ENCODE measurements at regions not wholly inside any gene's neighbourhood (a gene's known extent, or its start where the extent isn't known, plus 50 kb on each side); places are given as distances from the start of the nearest gene placed in this dataset.

DNA sequence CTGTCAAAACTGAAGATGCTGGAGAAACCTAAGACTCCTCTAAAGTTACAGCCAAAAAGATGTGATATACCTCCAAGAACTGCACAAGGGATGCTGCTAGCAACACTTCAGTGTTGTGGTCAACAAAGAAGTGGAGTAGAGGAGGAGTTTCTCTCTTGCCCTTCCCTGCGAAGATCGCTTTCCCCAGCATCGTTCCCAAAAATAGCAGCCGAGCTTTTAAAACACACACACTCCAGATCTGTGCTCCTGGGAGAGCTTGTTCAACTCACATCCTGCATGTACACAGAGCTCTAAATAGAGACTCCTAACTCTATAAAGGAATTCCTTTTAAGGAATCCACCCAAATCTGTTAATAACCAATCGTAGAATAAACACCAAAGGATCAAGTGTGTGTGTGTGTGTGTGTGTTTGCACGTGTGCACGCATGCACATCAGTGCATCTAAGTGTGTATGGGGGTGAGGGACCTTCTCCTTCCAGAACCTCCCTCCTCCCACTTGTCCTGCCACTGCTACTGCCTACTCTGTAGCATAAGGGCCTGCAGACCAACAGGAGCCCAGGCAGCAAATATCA lies 58.5 kb downstream of the PSMG1 start:
- DNase-seq (ENCODE audit: low read depth), result no peak

DNA sequence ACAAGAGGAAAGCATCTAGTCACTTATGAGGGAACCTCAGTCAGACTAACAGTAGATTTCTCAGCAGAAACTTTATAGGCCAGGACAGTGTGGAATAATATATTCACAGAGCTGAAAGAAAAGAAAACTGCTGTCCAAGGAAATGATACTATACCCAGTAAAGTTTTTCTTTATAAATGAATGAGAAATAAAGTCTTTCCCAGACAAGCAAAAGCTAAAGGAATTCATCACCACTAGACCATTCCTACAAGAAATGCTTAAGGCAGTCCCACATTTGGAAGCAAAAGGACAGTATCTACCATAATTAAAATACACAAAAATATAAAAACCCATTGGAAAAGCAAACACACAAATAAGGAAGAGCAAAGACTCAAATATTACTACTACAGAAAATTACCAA lies 59.9 kb downstream of the PSMG1 start:
- DNase-seq (ENCODE audit: low read depth), result no peak

DNA sequence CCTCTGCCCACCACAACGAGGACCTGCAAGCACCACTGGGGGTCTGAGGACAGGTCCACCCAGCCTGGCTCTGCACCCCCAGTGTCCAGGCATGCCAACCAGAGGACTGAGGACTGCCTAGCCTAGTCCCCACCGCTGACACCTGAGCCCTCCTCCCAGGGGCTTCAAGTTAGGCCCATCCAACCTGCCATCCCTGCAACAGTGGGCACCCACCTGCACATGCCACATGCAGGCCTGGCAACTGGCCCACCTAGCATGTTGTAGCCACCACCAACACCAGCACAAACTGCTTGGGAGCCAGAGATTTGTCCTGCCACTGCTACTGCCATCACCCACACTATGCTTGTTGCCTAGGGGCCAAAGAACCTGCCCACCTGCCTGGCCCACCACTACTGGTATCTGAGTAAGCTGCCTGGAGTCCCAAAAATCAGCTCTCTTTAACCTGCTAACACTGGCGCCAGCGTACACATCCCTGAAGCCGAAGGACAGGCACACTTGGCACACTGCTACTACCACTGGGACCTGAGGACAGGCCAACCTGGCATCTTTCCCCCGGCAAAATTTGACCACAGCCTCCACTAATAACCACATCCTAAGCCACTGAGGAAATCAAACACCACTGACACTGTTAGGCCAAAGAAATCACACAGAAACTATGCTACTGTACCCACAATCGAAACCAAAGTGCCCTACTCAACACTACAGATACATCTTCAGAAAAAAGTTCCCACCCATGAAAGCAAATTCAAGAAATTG lies 61.5 kb downstream of the PSMG1 start:
- no peak for DNase-seq (ENCODE audit: low read depth)

DNA sequence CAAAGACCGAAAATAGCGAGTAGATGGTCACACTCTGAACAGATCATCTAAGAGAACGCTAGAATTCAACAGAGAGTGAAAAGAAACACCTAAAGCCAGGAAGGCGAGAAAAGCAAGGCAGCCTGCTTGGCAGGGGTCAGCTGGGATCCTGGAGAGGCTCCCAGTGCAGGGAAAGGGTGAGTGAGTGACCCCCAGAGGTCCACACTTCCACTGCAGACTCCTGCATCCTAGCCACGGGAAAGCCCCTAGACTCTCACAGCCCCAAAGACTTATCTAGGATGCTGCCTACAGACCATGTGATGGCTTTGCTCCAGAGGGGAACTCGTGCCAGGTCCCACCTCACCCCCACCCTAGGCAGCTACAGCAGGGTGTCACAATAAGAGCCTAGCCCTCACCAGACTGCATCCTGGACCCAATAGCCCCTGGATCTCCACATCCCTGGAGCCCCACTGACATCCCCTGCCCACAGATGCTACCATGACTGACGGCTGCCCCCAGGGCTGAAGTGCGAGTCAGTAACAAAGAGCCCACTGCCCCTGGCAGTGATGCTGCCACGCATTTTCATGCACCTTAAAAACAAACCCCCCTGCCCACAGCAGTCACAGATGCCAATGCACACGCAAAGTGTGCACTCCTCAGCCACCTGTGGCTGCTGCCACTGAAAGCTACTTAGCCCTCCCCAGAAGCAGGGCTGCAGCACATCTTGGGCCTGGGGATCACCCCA lies 62.2 kb downstream of the PSMG1 start:
- DNase-seq (ENCODE audit: low read depth), result no peak

DNA sequence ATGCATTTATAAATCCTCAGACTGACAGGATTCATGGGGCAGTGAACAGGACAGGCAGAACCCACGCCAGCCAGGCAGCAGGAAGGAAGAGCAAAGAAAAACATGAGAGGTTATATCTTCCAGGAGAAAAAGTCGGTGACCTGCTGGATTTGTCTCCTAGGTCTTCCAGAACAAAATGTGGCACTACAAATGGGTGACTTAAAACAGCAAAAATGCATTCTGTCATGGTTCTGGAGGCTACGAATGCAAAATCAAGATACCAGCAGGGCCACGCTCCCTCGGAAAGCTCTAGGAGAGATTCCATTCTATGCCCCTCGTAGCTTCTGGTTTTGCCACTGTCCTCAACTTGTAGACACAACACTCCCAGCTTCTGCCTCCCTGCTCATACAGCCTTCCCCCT lies 63.4 kb downstream of the PSMG1 start:
- no peak for DNase-seq (ENCODE audit: low read depth)

DNA sequence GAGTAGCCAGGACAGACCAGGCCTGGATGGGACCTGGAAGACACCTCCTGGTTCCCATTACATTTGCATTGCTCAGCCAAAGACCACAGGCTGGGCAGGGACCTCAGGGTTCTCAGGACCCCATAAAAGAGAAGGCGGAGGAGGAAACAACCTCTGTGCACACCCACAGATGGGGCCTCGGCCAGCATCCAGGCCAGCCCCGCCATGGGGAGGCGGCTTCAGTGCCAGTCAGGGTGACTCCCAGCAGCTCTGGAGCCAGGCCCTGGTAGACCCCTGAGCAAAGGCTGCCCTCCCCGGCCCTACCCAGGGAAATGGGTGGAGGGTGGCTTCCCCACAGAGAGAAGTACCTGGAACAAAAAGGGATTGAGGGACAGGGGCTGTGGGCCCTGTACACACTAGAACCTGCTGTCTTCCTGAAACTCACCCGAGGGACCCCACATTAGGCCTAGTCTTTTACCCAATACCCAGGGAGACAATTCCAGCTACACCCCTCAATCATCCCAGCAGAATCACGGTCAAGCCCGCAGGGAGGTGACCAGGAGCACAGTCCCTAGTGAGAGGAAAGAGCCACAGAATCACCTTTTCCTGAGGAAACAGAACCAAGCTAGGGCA lies 64.5 kb downstream of the PSMG1 start:
- no peak for DNase-seq (ENCODE audit: low read depth)

DNA sequence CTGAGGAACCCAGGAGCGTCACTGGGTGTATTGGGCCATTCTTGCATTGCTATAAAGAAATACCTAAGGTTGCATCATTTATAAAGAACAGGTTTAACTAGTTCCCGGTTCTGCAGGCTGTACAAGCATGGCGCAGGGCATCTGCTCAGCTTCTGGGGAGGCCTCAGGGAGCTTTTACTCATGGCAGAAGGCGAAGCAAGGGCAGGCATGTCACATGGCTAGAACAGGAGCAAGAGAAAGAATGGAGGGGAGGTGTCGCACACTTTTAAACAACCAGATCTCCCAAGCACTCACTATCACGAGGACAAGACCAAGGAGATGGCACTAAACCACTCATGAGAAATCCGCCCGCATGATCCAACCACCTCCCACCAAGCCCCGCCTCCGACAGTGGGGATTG lies 65.2 kb downstream of the PSMG1 start:
- DNase-seq (ENCODE audit: low read depth), result no peak

DNA sequence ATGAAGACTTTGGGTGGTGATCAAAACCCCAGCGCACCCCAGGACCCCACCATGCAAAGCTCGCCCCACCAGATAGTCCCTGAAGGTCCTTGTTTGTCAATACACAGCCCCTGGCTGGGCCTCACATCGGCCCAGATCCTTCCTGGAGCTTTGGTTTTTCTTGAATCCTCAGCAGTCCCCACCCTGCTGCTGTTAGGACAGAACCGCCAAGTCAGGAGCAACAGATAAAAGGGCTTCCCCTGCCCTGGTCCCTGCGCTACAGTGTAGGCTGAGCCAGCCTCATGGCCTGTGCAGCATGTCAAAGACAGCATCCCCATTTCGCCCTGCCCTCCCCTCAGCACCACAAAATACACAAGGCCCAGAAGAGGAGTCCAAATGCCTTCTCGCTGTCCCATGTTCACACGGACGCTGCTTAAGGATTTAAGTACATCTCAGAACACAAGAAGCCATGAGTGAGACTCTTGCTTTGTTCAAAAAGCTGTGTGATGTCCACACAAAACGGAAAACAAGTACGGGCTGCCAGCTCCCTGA lies 65.7 kb downstream of the PSMG1 start:
- DNase-seq (ENCODE audit: low read depth), result no peak

DNA sequence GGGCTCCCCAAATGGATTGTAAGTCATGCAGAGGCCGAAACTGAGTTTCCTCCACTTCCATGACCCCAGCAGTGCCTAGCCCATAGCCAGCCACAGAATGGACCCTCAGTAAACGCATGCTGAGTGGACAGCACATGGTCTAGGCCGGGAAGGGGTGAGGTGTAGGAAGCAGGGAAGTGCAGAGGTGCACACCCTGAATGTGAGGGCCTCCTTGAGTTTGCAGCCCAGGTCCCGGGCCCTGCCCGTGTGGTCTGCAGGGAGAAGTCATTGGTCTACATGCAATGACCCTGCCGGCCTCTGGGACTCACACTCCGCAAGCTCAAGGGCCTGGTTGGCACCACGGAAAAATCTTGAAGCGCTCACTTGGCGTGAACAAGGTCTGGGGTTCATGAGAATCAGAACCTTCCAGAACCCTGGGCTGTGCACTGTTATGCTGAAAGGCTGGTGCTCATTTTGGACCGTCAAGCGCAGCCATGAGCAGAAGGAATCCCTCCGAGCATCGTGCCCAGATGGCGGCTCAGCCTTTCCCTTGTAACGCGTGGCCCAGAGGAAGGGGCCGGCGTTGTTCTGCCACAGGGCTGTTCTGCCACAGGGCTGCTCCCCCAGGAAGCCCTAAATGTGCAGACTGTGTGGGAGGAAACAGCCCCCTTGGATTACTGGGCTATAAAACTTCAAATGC lies 66.4 kb downstream of the PSMG1 start:
- DNase-seq (ENCODE audit: low read depth), result no peak

DNA sequence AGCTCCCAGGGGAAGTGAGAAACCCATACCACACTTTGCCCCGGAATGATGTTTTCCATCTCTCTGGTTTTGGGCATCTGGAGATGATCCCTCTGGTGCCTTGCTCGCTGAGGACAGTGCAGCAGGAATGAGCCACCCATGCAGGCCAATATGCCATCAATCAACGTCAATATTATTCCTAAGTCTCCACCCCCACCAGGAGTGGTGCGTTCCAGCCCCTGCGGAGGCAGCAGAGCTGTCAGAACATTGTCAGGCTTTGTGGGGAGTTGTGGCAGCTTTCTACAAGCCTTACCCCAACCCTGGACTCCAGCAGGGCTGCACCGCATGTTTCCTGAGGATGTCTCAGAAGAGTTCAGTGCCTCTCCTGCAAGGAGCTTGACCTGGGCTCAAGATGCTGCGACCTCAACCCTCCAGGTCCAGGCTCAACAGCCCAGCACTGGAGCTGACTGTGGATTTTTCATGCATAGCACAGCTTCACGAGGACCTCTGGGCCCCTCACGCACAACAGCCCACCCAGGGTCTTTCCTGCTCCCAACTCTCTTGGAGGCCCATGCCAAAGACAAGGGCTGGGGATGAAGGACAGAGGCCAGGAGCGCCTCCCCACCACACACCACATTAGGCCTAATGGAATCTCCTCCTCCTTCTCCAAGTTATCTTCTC lies 67.5 kb downstream of the PSMG1 start:
- DNase-seq (ENCODE audit: low read depth), result no peak

DNA sequence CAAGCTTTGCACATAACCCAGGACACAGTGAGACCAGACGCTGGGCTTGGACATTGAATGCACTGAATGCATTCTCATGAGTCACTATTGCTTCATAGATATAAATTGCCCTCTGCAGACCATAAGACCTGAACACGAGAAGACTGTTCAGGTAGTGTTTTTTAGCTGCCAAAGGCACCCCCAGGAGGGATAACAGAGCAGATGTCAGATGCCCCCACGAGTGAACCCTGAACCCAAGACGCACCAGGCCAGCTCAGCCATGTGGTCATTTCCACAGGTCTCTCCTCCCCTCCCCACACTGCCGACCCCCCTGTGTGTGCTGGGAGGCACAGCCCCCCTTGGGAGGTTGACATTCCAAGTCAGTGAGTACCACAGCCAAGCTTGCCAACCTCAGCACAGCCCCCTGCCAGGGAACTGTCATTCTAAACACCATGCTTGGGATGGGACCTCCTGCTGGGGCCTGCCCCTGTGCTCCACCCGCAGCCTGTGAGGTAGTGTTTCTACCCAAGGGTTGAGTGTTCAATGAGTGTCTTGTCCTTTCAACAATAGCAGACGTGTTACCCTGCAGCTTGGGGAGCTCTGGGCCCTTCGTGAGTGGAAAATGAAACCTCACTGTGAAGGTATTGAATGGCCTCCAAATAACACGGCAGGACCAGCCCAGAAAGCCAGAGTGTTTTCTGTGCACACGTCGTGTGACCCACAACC lies 68.2 kb downstream of the PSMG1 start:
- DNase-seq (ENCODE audit: low read depth), result no peak

DNA sequence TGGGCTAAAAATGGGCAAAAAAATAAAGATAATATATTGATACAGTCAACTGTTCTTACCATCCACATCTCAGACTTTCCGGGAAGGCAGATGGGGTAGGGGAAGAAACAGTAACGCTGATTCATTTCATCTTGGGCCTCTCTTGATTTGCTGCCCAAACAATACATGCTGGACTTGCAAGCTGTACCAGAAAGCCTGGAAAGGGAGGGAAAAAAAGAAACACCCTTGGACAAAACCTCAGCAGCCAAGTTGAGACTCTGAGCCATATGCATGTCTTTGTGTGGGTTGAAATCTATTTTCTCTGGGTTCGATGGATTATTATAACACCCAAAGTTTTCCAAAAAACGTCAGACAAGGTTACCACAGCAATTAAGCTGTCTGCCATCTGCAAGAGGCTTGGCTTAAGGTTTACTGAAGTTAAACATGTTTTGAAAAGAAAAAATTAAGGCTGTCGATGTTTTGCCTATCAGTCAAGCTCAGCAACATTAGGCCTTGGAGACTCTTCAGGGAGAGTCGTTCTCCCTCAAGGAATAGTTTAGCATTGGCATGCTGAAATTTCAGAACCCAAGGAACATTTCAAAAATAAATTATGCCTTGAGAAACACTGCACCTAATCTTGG lies 71.2 kb downstream of the PSMG1 start:
- DNase-seq (ENCODE audit: low read depth), result no peak

DNA sequence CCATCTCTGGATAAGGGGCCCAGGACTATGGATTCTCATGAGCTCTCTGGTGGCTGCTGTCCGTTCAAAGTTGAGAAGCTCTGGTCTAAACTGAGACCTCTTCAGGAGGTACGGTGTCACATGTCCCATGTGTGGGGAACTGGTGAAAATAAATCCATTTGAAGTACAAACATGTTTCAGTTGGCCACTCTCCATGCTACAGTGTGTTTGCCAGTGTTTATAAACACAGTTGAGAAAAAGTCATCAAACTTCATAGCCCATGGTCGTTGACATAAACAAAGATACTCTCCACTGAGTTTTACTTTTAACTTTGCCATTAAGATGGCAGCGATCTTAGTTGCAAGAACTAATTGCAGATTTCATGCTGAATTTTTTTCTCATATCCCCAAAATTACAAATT lies 72.8 kb downstream of the PSMG1 start:
- no peak for DNase-seq (ENCODE audit: low read depth)

DNA sequence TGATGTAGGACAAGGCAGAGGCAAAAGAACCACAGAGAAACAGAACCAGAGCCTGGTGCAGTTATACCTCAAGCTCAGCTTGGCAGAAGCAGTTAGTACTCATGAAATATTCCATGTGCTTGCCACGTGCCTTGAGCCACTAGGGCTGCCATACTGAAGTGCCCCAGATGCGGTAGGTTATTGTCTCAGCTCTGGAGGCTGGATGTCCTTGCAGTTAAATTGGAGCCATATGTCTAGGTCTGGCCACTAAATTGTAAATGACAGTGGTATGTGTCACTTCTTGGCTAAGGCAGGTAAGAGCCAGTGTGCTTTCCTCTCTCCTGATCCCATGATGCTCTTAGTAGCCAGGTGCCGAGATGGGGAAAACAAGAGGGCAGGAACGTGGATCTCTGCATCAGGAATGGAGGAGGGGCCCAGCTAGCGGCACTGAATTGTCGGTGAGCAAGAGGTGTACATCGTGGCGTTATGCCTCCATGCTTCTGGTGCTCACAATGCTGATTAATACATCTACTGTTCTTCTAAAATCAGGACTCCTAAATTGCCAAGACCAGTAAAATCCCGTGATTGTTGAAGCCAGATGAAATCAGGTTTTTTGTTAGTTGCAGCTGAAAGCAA lies 73.5 kb downstream of the PSMG1 start:
- no peak for DNase-seq (ENCODE audit: low read depth)

DNA sequence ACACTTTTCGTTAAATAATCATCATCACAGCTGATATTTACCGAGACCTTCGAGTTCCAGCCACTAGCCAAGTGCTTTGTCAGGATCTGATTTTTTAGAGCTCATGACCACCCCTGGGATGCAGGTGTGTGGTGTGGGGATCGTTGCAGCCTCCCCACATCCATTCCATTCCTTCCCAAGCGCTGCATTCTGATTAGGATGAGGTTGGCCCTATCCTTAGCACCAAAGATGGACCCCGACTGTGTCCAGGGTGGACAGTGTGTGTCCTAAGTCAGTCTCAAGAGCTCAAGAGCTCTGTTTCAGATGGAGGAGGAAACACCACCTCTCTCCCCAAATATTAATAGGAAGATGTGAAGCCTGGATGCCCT lies 74.1 kb downstream of the PSMG1 start:
- no peak for DNase-seq (ENCODE audit: low read depth)

DNA sequence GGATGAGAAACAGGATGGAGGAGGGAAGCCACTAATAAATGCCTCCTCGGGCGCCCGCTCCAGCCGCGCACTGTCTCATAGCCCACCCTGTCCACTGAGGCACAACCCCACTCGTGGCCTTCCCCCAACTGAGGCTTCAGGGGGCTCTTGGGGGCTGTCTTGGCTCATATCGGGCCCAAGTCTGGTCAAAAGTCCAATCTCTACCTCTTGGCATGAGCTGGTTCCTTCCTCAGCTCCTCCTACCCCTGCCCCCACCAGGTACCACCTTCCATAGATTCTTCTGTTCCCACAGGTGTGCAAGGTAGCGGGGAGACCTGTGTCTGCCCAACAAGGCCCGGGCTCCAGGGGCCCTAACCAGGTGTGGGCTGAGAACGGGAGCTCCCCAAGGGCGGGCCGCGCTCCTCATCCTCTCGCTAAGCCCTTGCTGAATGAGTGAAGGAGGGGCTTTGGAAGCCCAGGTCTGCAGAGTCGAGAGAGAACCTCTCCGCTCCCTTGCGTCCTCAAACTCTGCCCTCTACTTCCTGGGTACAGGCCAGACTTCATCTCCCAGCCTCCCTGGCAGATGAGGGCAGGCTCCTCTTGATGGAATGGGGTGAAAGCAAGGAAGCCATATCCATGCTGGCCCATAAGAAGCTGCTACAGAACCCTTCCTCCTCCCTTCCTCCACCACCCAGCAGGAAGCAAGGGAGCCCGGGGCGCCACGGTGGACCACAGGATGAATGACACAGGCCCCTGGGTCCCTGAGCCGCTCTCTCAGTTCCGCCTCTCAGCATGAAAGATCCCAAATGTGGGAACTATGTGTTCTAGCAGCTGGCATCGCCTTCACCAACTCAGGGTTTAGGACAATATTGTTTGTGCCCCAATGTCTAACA lies 74.7 kb downstream of the PSMG1 start:
- no peak for DNase-seq (ENCODE audit: low read depth)

DNA sequence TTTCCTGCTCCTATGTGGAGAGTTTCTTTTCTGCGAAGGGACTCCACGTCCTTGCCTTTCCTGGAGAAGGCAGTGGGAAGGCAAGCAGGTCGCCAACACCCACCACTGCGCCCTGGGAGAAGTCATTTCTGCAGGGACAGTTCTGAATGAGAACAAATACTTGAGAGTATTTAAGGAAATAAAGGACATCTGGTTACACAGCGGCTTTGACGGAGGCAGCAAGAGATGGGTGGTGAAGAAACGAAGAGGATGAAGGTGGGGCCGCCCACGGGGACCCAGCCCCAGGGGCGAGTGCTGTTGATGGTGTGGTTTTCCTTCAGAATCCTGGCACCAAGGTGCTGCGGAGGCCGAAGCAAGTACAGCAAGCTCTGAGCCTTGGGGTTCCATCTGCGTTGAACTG lies 75.5 kb downstream of the PSMG1 start:
- DNase-seq (ENCODE audit: low read depth), result no peak

DNA sequence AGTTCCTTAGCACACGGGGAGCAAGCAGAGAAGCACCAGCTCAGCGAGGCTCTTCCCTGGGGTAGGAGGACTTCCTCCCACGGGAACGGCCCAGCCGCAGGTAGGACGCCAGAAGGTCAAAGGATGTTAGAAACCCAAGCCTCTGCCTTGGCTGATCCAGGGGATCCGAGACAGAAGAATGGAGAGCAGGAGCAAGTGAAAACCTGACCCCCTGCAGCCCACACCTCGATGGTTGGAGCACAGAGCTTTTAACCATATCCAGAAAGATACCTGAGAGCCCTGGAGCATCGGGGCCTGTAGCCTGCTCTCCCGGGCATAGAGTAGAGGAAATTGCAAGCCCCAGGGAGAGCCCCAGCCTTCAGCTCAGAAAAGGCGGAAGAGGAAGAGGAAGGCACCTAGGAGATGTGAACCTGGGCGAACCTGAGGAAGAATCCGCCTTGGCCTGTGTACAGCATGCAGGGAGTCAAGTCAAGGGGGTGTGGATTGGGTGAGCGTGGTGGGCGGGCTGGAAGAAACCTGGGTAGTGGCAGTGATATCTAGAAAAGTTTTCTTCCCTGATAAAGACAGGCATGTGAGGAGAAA lies 76.3 kb downstream of the PSMG1 start:
- no peak for DNase-seq (ENCODE audit: low read depth)

DNA sequence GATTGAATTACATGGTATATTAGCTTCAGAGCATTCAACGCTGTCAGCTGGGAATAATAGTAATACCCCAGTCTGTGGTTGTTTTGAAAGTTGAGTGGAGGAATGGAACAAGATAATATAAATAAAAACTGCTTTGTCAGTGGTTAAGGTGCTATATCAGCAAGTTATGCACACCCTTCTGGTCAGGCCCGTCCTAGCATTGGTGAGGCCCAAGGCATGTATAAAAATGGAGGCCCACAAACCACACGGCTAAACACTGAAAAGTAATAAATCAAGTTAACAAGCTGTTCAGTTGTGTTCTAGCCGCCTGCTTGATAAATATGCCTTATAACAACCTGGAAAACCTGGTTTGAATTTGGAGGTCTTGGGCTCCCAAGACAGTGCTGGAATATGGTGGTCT lies 77.4 kb downstream of the PSMG1 start:
- DNase-seq (ENCODE audit: low read depth), result no peak
